DMS153 treated with DMSO at 0.1 percent for 48 hours (cell line): ENCODE measurements at regions not wholly inside any gene's neighbourhood (a gene's known extent, or its start where the extent isn't known, plus 50 kb on each side); places are given as distances from the start of the nearest gene placed in this dataset.

Experiments
- DNase-seq: peaks from one replicate; lab custom pipeline; 2025; ENCODE audit not compliant: unreplicated experiment; lab: John Stamatoyannopoulos, UW

GRCh38 chr1:20405051-20405754 is 80.8 kb downstream of the CAMK2N1 start:
- no peak for DNase-seq
